GM23338 (cell line): ENCODE measurements at regions not wholly inside any gene's neighbourhood (a gene's known extent, or its start where the extent isn't known, plus 50 kb on each side); places are given as distances from the start of the nearest gene placed in this dataset.

Experiments used
- ATAC-seq: fragments of 200-7000 bp; cut with Tn5 transposase; 3 replicates; pipeline ENCODE4 v1.9.1; 2020
- DNase-seq: peaks from one replicate; pipeline ENCODE4 v3.0.0-alpha.2; 2015; ENCODE audit warnings: low spot score
- H2AFZ ChIP-seq: fragments of 200-600 bp; sonication (generic); 2 replicates; pipeline ENCODE4 v1.8.0; 2016; ENCODE audit warnings: antibody characterized with exemption, mild to moderate bottlenecking, moderate library complexity
- H3F3A ChIP-seq: fragments of 200-600 bp; sonication (generic); replicated peaks from 2 replicates; pipeline ENCODE4 v1.8.0; 2017; ENCODE audit warnings: antibody characterized with exemption, mixed run types, low read depth
- H3K27ac ChIP-seq: fragments of 200-600 bp; sonication (generic); 2 replicates; pipeline ENCODE4 v1.6.1; 2016; ENCODE audit warnings: low read depth
- H3K27me3 ChIP-seq: fragments of 200-600 bp; sonication (generic); 2 replicates; pipeline ENCODE4 v1.8.0; 2016; ENCODE audit warnings: mild to moderate bottlenecking, mixed run types, moderate library complexity; ENCODE audit not compliant: insufficient read depth
- H3K36me3 ChIP-seq: fragments of 200-600 bp; sonication (generic); 2 replicates; pipeline ENCODE4 v1.8.0; 2016; ENCODE audit warnings: mild to moderate bottlenecking; ENCODE audit not compliant: insufficient read depth
- H3K4me1 ChIP-seq: fragments of 200-600 bp; sonication (generic); 2 replicates; pipeline ENCODE4 v1.8.0; 2016; ENCODE audit warnings: mild to moderate bottlenecking, moderate library complexity; ENCODE audit not compliant: insufficient read depth
- H3K4me2 ChIP-seq: fragments of 200-600 bp; sonication (generic); 2 replicates; pipeline ENCODE4 v1.7.1; 2017; ENCODE audit warnings: mixed run types
- H3K4me3 ChIP-seq: fragments of 200-600 bp; sonication (generic); 2 replicates; pipeline ENCODE4 v1.6.1; 2016; ENCODE audit warnings: mixed run types
- H3K79me2 ChIP-seq: fragments of 200-600 bp; sonication (generic); replicated peaks from 2 replicates; pipeline ENCODE4 v1.8.0; 2017; ENCODE audit warnings: mild to moderate bottlenecking; ENCODE audit not compliant: insufficient read depth
- H3K9me2 ChIP-seq: fragments of 200-600 bp; sonication (generic); 2 replicates; pipeline ENCODE4 v1.8.0; 2017; ENCODE audit not compliant: insufficient read depth
- H4K20me1 ChIP-seq: fragments of 200-600 bp; sonication (generic); replicated peaks from 2 replicates; pipeline ENCODE4 v1.8.0; 2017; ENCODE audit warnings: mild to moderate bottlenecking; ENCODE audit not compliant: insufficient read depth
- H3K27ac Mint-ChIP-seq: 2 replicates; pipeline ENCODE4 v1.8.0; 2020; ENCODE audit warnings: inconsistent platforms, mild to moderate bottlenecking, moderate library complexity, mixed read lengths
- H3K27me3 Mint-ChIP-seq: 3 replicates; pipeline ENCODE4 v1.8.0; 2022; ENCODE audit warnings: low read depth, mild to moderate bottlenecking, moderate library complexity, mixed read lengths, inconsistent platforms; ENCODE audit not compliant: insufficient read depth, poor library complexity
- H3K36me3 Mint-ChIP-seq: 3 replicates; pipeline ENCODE4 v1.8.0; 2021; ENCODE audit warnings: low read depth, mild to moderate bottlenecking, inconsistent platforms, moderate library complexity, mixed read lengths
- H3K4me1 Mint-ChIP-seq: 3 replicates; pipeline ENCODE4 v1.8.0; 2020; ENCODE audit warnings: mild to moderate bottlenecking, inconsistent platforms, mixed read lengths
- H3K4me3 Mint-ChIP-seq: 3 replicates; pipeline ENCODE4 v1.8.0; 2021; ENCODE audit warnings: moderate library complexity, mild to moderate bottlenecking, inconsistent platforms, mixed read lengths
- H3K9me3 Mint-ChIP-seq: 3 replicates; pipeline ENCODE4 v1.8.0; 2020; ENCODE audit warnings: moderate library complexity, mild to moderate bottlenecking, inconsistent platforms, mixed read lengths
- CREB1 ChIP-seq: fragments of 250-450 bp; sonication (Bioruptor Pico); IDR thresholded peaks from 2 replicates; pipeline ENCODE4 v1.5.0; 2020; ENCODE audit warnings: low read depth, mild to moderate bottlenecking, moderate library complexity
- ETS1 ChIP-seq: IDR thresholded peaks from 2 replicates; pipeline ENCODE4 v1.6.1; 2016; ENCODE audit warnings: antibody characterized with exemption
- EZH2phosphoT487 ChIP-seq: fragments of 200-600 bp; sonication (generic); IDR thresholded peaks from one replicate; pipeline ENCODE4 v1.8.1; 2018; ENCODE audit warnings: antibody characterized with exemption; ENCODE audit not compliant: unreplicated experiment
- JUNB ChIP-seq: IDR thresholded peaks from one replicate; pipeline ENCODE4 v1.6.1; 2016; ENCODE audit warnings: antibody characterized with exemption; ENCODE audit not compliant: unreplicated experiment
- NANOG ChIP-seq: IDR thresholded peaks from 2 replicates; pipeline ENCODE4 v1.6.1; 2016; ENCODE audit warnings: antibody characterized with exemption, borderline replicate concordance
- POLR2AphosphoS5 ChIP-seq: IDR thresholded peaks from 2 replicates; pipeline ENCODE4 v1.6.1; 2016; ENCODE audit warnings: antibody characterized with exemption, low read depth
- ZNF114 ChIP-seq: fragments of 250-450 bp; sonication (Bioruptor Pico); IDR thresholded peaks from 2 replicates; pipeline ENCODE4 v1.5.0; 2020; ENCODE audit warnings: mild to moderate bottlenecking, moderate library complexity
- TF ChIP-seq, protein P1 (sequence below): IDR thresholded peaks from one replicate; pipeline ENCODE4 v1.6.1; 2018; ENCODE audit warnings: antibody characterized with exemption; ENCODE audit not compliant: unreplicated experiment
- TF ChIP-seq, protein P2 (sequence below), 2 experiments: fragments of 200-600 bp in 1 of 2; sonication (generic) in 1 of 2; conservative IDR thresholded peaks; 2 replicates each; pipeline versions ENCODE4 v1.5.1 to v1.6.1; 2016 to 2017; ENCODE audit warnings: antibody characterized with exemption in 2 of 2, low read depth in 2 of 2, mild to moderate bottlenecking in 2 of 2, moderate library complexity in 1 of 2

GRCh38 chr18:50473881-50474280 is 86.0 kb upstream of the MAPK4 start:
- peaks cover 10% of the 10 kb centered on the region for H3K4me1 Mint-ChIP-seq
- no peaks in the 10 kb centered on the region for H3K79me2 ChIP-seq
- H3K27ac Mint-ChIP-seq: no peak overlapping the region
- no peaks in the 10 kb centered on the region for H4K20me1 ChIP-seq
- no peak overlapping the region for H3K4me3 Mint-ChIP-seq
- H3K4me1 ChIP-seq: no peaks in the 10 kb centered on the region
- no peaks in the 10 kb centered on the region for H3F3A ChIP-seq
- no peak for TF ChIP-seq JUNB
- no peak for TF ChIP-seq POLR2AphosphoS5
- TF ChIP-seq EZH2phosphoT487: no peak
- TF ChIP-seq ETS1: no peak
- no peak for TF ChIP-seq CREB1 (CRISPR knock-in tag)
- TF ChIP-seq ZNF114 (CRISPR knock-in tag): no peak
- TF ChIP-seq, protein P1, sequence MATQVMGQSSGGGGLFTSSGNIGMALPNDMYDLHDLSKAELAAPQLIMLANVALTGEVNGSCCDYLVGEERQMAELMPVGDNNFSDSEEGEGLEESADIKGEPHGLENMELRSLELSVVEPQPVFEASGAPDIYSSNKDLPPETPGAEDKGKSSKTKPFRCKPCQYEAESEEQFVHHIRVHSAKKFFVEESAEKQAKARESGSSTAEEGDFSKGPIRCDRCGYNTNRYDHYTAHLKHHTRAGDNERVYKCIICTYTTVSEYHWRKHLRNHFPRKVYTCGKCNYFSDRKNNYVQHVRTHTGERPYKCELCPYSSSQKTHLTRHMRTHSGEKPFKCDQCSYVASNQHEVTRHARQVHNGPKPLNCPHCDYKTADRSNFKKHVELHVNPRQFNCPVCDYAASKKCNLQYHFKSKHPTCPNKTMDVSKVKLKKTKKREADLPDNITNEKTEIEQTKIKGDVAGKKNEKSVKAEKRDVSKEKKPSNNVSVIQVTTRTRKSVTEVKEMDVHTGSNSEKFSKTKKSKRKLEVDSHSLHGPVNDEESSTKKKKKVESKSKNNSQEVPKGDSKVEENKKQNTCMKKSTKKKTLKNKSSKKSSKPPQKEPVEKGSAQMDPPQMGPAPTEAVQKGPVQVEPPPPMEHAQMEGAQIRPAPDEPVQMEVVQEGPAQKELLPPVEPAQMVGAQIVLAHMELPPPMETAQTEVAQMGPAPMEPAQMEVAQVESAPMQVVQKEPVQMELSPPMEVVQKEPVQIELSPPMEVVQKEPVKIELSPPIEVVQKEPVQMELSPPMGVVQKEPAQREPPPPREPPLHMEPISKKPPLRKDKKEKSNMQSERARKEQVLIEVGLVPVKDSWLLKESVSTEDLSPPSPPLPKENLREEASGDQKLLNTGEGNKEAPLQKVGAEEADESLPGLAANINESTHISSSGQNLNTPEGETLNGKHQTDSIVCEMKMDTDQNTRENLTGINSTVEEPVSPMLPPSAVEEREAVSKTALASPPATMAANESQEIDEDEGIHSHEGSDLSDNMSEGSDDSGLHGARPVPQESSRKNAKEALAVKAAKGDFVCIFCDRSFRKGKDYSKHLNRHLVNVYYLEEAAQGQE: no peak
- TF ChIP-seq, protein P2, sequence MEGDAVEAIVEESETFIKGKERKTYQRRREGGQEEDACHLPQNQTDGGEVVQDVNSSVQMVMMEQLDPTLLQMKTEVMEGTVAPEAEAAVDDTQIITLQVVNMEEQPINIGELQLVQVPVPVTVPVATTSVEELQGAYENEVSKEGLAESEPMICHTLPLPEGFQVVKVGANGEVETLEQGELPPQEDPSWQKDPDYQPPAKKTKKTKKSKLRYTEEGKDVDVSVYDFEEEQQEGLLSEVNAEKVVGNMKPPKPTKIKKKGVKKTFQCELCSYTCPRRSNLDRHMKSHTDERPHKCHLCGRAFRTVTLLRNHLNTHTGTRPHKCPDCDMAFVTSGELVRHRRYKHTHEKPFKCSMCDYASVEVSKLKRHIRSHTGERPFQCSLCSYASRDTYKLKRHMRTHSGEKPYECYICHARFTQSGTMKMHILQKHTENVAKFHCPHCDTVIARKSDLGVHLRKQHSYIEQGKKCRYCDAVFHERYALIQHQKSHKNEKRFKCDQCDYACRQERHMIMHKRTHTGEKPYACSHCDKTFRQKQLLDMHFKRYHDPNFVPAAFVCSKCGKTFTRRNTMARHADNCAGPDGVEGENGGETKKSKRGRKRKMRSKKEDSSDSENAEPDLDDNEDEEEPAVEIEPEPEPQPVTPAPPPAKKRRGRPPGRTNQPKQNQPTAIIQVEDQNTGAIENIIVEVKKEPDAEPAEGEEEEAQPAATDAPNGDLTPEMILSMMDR (conservative IDR thresholded peaks at IDR 0.05; ENCODE audit: low read depth in 2 of 2): no peak
- H3K36me3 ChIP-seq: no peaks in the 10 kb centered on the region
- no peak overlapping the region for H3K4me3 ChIP-seq
- H3K36me3 Mint-ChIP-seq: no peaks in the 10 kb centered on the region; the same call in 2 of the 3 replicates
- peaks cover 10% of the 10 kb centered on the region; the same call in 1 of the 2 replicates for H3K9me2 ChIP-seq
- no peak overlapping the region for H2AFZ ChIP-seq
- no peak overlapping the region for H3K27ac ChIP-seq
- ATAC-seq (no peak), DNase-seq (no peak)
- H3K27me3 Mint-ChIP-seq: peaks cover 8% of the 10 kb centered on the region
- H3K4me2 ChIP-seq: no peak overlapping the region
- no peaks in the 10 kb centered on the region for H3K27me3 ChIP-seq
- no peaks in the 10 kb centered on the region for H3K9me3 Mint-ChIP-seq

- Mint-ChIP-seq H3K9me3 (no peaks in the 10 kb centered on the region), H3K36me3 (no peaks in the 10 kb centered on the region), H3K4me1 (peaks cover 10% of the 10 kb centered on the region), H3K4me3 (no peak overlapping the region), H3K27ac (no peak overlapping the region), H3K27me3 (peaks cover 7% of the 10 kb centered on the region)
- Histone ChIP-seq H3K79me2 (no peaks in the 10 kb centered on the region), H3K9me2 (0 out of 2 replicates have a peak, but pooled peaks cover 3% of the 10 kb centered on the region), H3F3A (no peaks in the 10 kb centered on the region), H3K36me3 (no peaks in the 10 kb centered on the region), H3K4me1 (no peaks in the 10 kb centered on the region), H3K27ac (no peak overlapping the region), H3K27me3 (no peaks in the 10 kb centered on the region), H4K20me1 (no peaks in the 10 kb centered on the region), H3K4me3 (no peak overlapping the region), H3K4me2 (no peak overlapping the region), H2AFZ (no peak overlapping the region)
- no peak for DNase-seq
- no peak for ATAC-seq
- TF ChIP-seq, protein P2 (conservative IDR thresholded peaks at IDR 0.05; ENCODE audit: low read depth in 2 of 2): no peak
- TF ChIP-seq NANOG (no peak), ETS1 (no peak), EZH2phosphoT487 (no peak), ZNF114 (CRISPR knock-in tag) (no peak)
- TF ChIP-seq, protein P1: no peak
Observed at GRCh38 chr18:50475538-50476193, 84.2 kb upstream of the MAPK4 start.
